Lower lobe of right lung (tissue), 2 donors: ENCODE measurements at regions not wholly inside any gene's neighbourhood (a gene's known extent, or its start where the extent isn't known, plus 50 kb on each side); places are given as distances from the start of the nearest gene placed in this dataset.

Experiments used
- ATAC-seq, 2 donors: fragments of 200-7000 bp; cut with Tn5 transposase; one replicate each; pipeline ENCODE4 v1.9.1; 2020 to 2022; ENCODE audit warnings: mild to moderate bottlenecking in 2 of 2, moderate library complexity in 2 of 2
- DNase-seq: peaks from one replicate; pipeline ENCODE4 v3.0.0-alpha.2; 2020
- H3K27ac ChIP-seq: fragments of 200-600 bp; one replicate; pipeline ENCODE4 v1.8.0; 2022
- H3K27me3 ChIP-seq: fragments of 200-600 bp; one replicate; pipeline ENCODE4 v1.8.0; 2022; ENCODE audit warnings: low read depth
- H3K36me3 ChIP-seq: fragments of 200-600 bp; one replicate; pipeline ENCODE4 v1.8.0; 2022; ENCODE audit warnings: mild to moderate bottlenecking
- H3K4me1 ChIP-seq: fragments of 200-600 bp; one replicate; pipeline ENCODE4 v1.8.0; 2022
- H3K4me3 ChIP-seq: fragments of 200-600 bp; one replicate; pipeline ENCODE4 v1.8.0; 2022; ENCODE audit warnings: mild to moderate bottlenecking
- H3K9me3 ChIP-seq: fragments of 200-600 bp; one replicate; pipeline ENCODE4 v1.8.0; 2022
- CTCF ChIP-seq: fragments of 200-600 bp; IDR thresholded peaks from one replicate; pipeline ENCODE4 v1.8.0; 2022; ENCODE audit warnings: antibody characterized with exemption, mild to moderate bottlenecking
- intact Hi-C: fragments of 100-400 bp; cut with DNase I; formaldehyde crosslinking; loops from one replicate; pipeline ENCODE4 v1.11.0; 2022
- donor health status: DM: no; HTN: yes; CAD: no; lungs with severe emphysema.

GRCh38 chr7:98565103-98565502, 52.0 kb upstream of the NPTX2 start:
- no peak for TF ChIP-seq CTCF
- Histone ChIP-seq H3K9me3 (no peaks in the 10 kb centered on the region), H3K4me1 (no peaks in the 10 kb centered on the region), H3K27me3 (no peaks in the 10 kb centered on the region), H3K4me3 (no peak overlapping the region), H3K27ac (no peak overlapping the region), H3K36me3 (no peaks in the 10 kb centered on the region)
- no peak for DNase-seq
- intact Hi-C loops: no loop called here
- ATAC-seq: no peak

- Histone ChIP-seq H3K27ac (no peak overlapping the region), H3K36me3 (no peaks in the 10 kb centered on the region), H3K9me3 (no peaks in the 10 kb centered on the region), H3K4me3 (no peak overlapping the region), H3K27me3 (no peaks in the 10 kb centered on the region), H3K4me1 (no peaks in the 10 kb centered on the region)
- TF ChIP-seq CTCF: no peak
- ATAC-seq: no peak
- no peak for DNase-seq
- intact Hi-C loops: no loop called here
These were observed 54.1 kb upstream of the NPTX2 start for GRCh38 chr7:98562871-98563495.

GRCh38 chr7:98562381-98562823, 54.7 kb upstream of the NPTX2 start:
- no peaks in the 10 kb centered on the region for H3K9me3 ChIP-seq
- no peak overlapping the region for H3K4me3 ChIP-seq
- no peaks in the 10 kb centered on the region for H3K27me3 ChIP-seq
- no peaks in the 10 kb centered on the region for H3K4me1 ChIP-seq
- intact Hi-C loops: no loop called here
- no peaks in the 10 kb centered on the region for H3K36me3 ChIP-seq
- DNase-seq (no peak), ATAC-seq (no peak)
- TF ChIP-seq CTCF: no peak
- no peak overlapping the region for H3K27ac ChIP-seq

GRCh38 chr7:98559958-98560357, 57.1 kb upstream of the NPTX2 start:
- Histone ChIP-seq H3K9me3 (no peaks in the 10 kb centered on the region), H3K4me1 (no peaks in the 10 kb centered on the region)
- no peak for TF ChIP-seq CTCF

GRCh38 chr7:98559219-98559618, 57.9 kb upstream of the NPTX2 start:
- H3K27me3 ChIP-seq: no peaks in the 10 kb centered on the region
- DNase-seq (no peak), ATAC-seq (no peak)
- TF ChIP-seq CTCF: no peak
- H3K27ac ChIP-seq: no peak overlapping the region
- no peak overlapping the region for H3K4me3 ChIP-seq
- H3K9me3 ChIP-seq: no peaks in the 10 kb centered on the region
- H3K4me1 ChIP-seq: no peaks in the 10 kb centered on the region
- intact Hi-C loops: no loop called here
- no peaks in the 10 kb centered on the region for H3K36me3 ChIP-seq

More at GRCh38 chr7:98559958-98560357, 57.1 kb upstream of the NPTX2 start:
- H3K36me3 ChIP-seq: no peaks in the 10 kb centered on the region
- DNase-seq: no peak
- intact Hi-C loops: no loop called here
- no peak for ATAC-seq
- no peaks in the 10 kb centered on the region for H3K27me3 ChIP-seq
- no peak overlapping the region for H3K4me3 ChIP-seq
- no peak overlapping the region for H3K27ac ChIP-seq
